Stimulated activated naive CD8-positive, alpha-beta T cell treated with anti-CD3 and anti-CD28 coated beads, Interleukin-15, Interleukin-2, amounts not matched to agents 100 U/mL and 50 U/mL, for 24 hours (primary cell): ENCODE measurements at regions not wholly inside any gene's neighbourhood (a gene's known extent, or its start where the extent isn't known, plus 50 kb on each side); places are given as distances from the start of the nearest gene placed in this dataset.
"Not testable (repeated sequence)": the region's sequence is repeated elsewhere in the genome, so short reads cannot be mapped to it uniquely, and the experiment has no call there.

ENCODE experiments used
- ATAC-seq: fragments of 150-1000 bp; cut with Tn5 transposase; one replicate; pipeline ENCODE4 v1.10.0; 2021
- DNase-seq: peaks from one replicate; pipeline ENCODE4 v3.0.0; 2021

- not testable (repeated sequence) for ATAC-seq, DNase-seq
Observed at GRCh38 chr15:44817797-44818196, 81.5 kb downstream of the TRIM69 start.

- not testable (repeated sequence) for ATAC-seq, DNase-seq
Observed at GRCh38 chr15:44819331-44819987, 83.1 kb downstream of the TRIM69 start.

- not testable (repeated sequence) for ATAC-seq, DNase-seq
Observed at GRCh38 chr15:44820535-44820934, 84.2 kb downstream of the TRIM69 start.

- DNase-seq, ATAC-seq: not testable (repeated sequence)
Observed at GRCh38 chr15:44820967-44821366, 84.6 kb downstream of the TRIM69 start.

- DNase-seq, ATAC-seq: not testable (repeated sequence)
Observed at GRCh38 chr15:44824277-44825145, 88.2 kb downstream of the TRIM69 start.

- not testable (repeated sequence) for DNase-seq, ATAC-seq
Observed at GRCh38 chr15:44826583-44826982, 90.3 kb downstream of the TRIM69 start.

- not testable (repeated sequence) for DNase-seq, ATAC-seq
Observed at GRCh38 chr15:44828229-44828914, 92.0 kb downstream of the TRIM69 start.

- not testable (repeated sequence) for DNase-seq, ATAC-seq
Observed at GRCh38 chr15:44829150-44829549, 92.8 kb downstream of the TRIM69 start.

- ATAC-seq (peak; percentile 29), DNase-seq (peak; percentile 15)
Observed at GRCh38 chr15:44830692-44831408, 94.5 kb downstream of the TRIM69 start.

GRCh38 chr15:44831409-44831741, 95.0 kb downstream of the TRIM69 start:
- not testable (repeated sequence) for ATAC-seq

GRCh38 chr15:44832133-44832532, 95.8 kb downstream of the TRIM69 start:
- ATAC-seq, DNase-seq: not testable (repeated sequence)

More at GRCh38 chr15:44831409-44831741, 95.0 kb downstream of the TRIM69 start:
- DNase-seq = not testable (repeated sequence)

- not testable (repeated sequence) for DNase-seq, ATAC-seq
Observed at GRCh38 chr15:44833081-44833480, 96.8 kb downstream of the TRIM69 start.

- ATAC-seq, DNase-seq: not testable (repeated sequence)
Observed at GRCh38 chr15:44833761-44834160, 97.4 kb downstream of the TRIM69 start.

GRCh38 chr15:44835082-44835481, 98.8 kb downstream of the TRIM69 start:
- not testable (repeated sequence) for ATAC-seq, DNase-seq

- no peak for ATAC-seq
- no peak for DNase-seq
Observed at GRCh38 chr15:44836094-44836493, 99.8 kb downstream of the TRIM69 start.

GRCh38 chr15:44838929-44839328, 102.6 kb downstream of the TRIM69 start:
- DNase-seq = not testable (repeated sequence)
- ATAC-seq = peak; percentile 59

- DNase-seq, ATAC-seq: not testable (repeated sequence)
Observed at GRCh38 chr15:44841762-44842161, 105.4 kb downstream of the TRIM69 start.

GRCh38 chr15:44842883-44843282, 106.6 kb downstream of the TRIM69 start:
- not testable (repeated sequence) for ATAC-seq, DNase-seq

- ATAC-seq, DNase-seq: not testable (repeated sequence)
Observed at GRCh38 chr15:44844936-44845335, 108.6 kb downstream of the TRIM69 start.

GRCh38 chr15:44846156-44846555, 109.8 kb downstream of the TRIM69 start:
- not testable (repeated sequence) for DNase-seq, ATAC-seq

- ATAC-seq = not testable (repeated sequence)
Observed at GRCh38 chr15:44847555-44847954, 108.9 kb upstream of the TERB2 start.

More at GRCh38 chr15:44847555-44847954, 108.9 kb upstream of the TERB2 start:
- DNase-seq = not testable (repeated sequence)
